ENCODE measurements at regions not wholly inside any gene's neighbourhood (a gene's known extent, or its start where the extent isn't known, plus 50 kb on each side); places are given as distances from the start of the nearest gene placed in this dataset.

DNA sequence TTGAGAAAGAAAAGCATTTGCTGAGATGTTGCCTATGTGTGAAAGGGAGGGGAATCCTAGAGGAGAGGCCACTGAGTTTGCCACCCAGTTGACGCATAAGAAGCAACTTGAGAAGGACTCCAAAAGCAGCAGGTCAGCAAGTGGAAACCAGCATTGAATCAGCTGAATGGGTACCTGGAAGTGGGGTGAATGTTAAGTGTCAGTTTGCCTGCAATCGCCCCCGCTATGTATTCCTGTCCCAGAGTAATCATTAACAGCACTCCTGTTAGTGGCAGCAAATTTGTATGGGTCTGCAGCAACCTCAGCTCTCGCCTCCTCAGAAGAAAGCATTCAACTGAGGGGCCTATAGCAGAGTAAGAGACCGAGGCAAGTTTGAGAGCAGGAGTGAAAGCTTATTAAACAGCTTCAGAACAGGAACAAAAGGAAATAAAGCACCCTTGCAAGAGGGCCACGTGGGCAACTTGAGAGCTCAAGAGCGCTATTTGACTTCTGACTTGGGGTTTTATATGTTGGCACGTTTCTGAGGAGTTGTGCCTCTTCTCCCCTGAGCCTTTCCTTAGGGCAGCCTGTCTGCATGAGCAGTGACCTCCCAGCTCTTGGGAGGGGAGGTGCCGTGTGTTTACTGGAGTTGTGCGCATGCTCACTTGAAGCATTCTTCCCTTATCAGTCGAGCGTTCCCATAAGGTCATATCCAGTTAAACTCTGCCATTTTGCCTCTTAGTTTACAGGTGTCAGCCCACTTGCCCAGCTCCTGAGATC is 122.6 kb upstream of the PHACTR1 start:
- H3K4me3 ChIP-seq (ENCODE audit: low read depth, low read length), result no peak overlapping the region
- DNase-seq (ENCODE audit: low read depth), result no peak

DNA sequence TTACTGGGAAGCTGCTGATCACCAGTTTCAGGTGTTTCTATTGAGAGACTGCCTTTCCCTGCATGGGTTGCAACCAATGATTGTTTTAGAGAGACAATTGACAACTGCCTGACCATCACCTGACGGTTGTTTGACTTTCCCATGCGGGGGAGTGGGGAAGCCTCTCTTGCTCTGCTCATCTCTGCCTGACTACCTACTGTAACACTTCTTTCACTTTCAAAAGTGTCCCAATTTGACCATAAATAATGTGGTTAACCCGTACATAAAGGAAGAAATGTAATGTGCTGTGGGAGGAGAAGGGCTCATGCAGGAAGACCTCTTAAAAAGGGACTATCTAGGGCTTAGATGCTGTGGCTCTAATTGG is 122.1 kb upstream of the PHACTR1 start:
- no peak overlapping the region for H3K4me3 ChIP-seq (ENCODE audit: low read depth, low read length)
- no peak for DNase-seq (ENCODE audit: low read depth)

DNA sequence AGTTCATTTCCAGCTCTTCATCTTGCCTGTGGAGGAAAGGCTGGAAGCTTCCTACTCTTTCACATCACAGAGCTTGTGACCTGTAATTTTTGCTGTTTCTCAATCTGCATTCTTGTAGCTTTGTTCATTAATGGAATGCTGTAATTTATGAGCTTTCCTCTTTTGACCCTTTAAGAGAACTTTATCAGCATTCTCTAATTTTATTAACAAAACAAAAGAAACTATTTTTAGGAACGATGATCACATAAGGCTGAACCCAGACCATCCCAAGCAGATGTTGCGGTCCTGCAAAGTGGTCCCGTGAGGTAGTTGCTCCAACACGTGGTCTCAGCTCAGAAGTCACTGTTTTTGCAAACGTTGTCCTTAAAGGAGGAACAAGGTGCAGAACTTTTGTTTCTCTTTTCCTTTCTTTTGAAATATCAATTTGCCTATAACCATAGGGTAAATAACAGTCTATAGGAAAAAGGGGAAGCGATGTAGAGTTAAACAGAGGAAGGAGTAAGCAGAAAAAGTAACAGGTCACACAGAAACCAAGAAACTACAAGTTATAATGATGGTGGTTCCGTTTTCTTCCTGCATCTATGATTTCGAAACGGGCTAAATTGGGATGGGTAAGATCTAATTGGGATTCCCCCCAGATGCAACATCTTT is 121.3 kb upstream of the PHACTR1 start:
- DNase-seq (ENCODE audit: low read depth), result no peak
- H3K4me3 ChIP-seq (ENCODE audit: low read depth, low read length), result no peak overlapping the region

DNA sequence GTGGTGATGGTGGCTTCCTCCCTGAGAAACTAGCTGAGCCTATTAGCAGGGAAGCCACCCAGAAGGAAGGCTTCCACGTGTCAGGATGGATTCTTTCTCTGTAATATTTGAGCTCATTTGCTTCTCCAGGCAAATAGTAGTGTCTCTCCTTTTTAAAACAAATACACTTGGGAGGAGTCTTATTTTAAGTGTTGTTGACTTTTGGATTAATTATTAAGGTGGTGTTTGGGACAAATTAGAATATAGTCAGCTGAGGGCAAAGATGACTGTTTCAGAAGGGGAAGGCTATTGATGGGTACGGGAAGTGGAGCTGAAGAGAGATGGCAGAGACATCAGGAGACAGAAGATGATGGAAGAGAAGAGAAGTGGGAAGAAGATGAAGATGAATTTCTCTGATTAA is 119.8 kb upstream of the PHACTR1 start:
- H3K4me3 ChIP-seq (ENCODE audit: low read depth, low read length), result no peak overlapping the region

DNA sequence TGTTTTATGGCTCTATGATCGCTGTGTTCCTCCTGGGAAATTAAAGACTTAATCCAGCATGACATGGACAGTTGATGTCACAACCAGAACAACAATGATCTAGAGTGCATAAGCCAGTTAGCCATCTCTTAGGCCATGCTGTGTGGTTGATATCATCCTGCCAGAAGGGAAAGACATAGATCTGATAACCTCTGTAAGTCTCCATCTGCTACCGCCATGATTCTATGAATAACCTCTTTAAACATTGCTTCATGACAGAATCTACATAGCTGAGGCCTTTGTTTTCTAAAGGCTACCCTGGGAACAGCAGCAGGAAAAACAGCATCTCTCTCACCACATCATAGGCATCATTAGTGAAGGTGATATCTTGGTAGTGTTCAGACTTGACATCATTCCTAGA is 117.6 kb upstream of the PHACTR1 start:
- DNase-seq (ENCODE audit: low read depth), result no peak
- H3K4me3 ChIP-seq (ENCODE audit: low read depth, low read length), result no peak overlapping the region

More for the DNA sequence above, 119.8 kb upstream of the PHACTR1 start:
- no peak for DNase-seq (ENCODE audit: low read depth)

DNA sequence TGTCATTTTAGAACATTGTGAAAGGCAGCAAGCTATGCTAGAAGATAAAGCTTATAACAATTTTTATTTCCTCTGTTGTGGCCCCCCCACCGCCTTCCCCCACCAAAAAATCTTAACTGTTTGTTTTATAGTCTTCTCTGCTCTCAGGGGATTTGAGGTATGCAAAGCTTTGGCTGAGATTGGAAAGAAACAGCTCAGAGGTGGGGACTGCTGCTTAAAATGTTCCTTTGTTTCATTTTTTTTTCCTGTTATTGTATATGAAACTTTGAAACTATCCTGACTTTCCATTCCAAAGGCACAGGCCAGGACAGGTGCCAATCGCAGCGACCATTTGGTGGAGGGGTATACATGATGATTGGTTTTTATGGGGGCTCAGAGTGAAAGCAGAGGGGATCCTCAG is 114.7 kb upstream of the PHACTR1 start:
- no peak overlapping the region for H3K4me3 ChIP-seq (ENCODE audit: low read depth, low read length)
- no peak for DNase-seq (ENCODE audit: low read depth)

DNA sequence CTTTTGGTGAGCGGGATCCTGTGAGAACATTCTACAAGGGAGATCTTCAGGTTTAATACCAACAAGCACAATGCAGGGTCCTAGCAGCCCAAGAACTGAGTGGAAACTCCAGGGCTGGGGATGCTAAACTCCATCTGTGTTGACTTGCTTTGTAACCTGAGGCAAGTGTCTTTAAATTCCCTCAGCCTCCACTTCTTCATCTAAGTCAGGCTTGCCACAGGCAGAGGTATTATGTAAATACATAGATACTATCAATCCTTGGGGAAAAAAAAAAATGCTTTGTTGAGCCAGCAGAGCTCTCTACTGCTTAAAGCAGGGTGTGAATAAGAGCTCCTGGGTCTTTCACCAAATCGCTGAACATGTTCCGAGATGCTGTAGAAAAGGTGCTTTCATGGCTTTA is 114.2 kb upstream of the PHACTR1 start:
- no peak overlapping the region for H3K4me3 ChIP-seq (ENCODE audit: low read depth, low read length)
- DNase-seq (ENCODE audit: low read depth), result no peak

DNA sequence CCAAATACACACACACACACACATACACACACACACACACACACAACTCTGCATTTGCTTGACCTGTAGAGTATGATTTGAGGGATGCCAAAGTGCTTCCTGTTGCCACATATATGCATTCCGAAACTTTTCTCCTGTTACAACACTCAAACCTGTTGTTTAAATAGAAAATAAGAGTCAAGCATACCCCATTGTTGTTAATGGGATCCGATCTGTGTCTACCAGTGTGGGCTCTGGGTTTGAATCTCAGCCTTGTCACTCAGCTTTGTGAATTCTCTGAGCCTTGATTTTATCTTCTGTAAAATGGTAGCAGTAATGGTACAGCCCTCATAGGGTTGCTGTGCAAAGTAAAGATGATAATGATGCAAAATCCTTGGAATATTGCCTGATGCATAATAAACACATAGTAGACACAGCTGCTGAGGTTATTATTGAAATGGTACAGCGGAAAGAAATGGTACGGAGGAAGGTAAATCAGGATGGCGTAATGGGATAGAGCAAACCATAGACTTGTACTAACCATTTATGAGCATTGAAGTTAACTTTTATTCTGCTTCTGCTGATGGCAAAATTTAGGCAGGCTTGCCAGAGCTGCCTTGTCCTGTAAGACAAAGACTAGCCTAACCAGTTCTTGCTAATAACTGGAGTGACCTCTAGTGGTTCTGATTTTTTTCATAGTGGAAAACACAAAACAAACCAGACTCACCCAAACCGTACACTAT is 113.5 kb upstream of the PHACTR1 start:
- DNase-seq (ENCODE audit: low read depth), result no peak
- no peak overlapping the region for H3K4me3 ChIP-seq (ENCODE audit: low read depth, low read length)

DNA sequence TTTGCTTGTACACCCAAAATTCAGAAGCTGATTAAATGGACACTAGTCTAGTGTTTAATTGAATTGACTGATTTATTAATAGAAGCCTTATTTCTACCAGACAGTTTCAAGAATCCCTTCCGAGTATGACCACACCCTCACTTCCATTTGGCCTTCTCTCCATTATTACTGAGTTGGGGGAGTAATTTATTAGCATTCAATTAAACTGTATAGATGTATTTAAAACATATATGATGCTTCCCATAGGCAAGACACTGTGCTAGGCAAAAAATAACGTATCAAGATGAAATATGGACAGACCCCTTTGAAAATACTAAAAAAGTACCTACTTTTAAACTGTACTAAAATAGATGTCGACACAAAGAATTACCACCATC is 112.9 kb upstream of the PHACTR1 start:
- no peak for DNase-seq (ENCODE audit: low read depth)

DNA sequence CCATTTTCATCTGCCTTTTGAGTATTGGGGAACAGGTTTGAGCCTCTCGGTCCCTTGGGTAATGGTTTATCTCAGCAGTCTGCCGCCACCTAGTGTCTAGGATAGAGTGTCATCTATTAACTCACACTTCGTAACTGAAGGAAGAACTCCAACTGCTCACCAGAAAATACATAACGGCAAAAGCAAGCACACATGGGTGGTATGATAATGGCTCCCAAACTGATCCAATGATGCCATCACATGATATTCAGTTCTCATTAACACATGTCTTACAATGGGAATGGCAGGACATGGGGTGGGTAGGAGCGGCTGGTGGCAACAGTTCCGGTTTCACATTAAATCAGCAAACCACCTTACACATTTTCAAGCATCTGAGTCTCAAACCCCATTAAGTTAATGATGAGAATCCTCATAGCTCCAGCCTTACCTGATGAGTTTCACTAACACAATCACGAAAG is 110.7 kb upstream of the PHACTR1 start:
- no peak for DNase-seq (ENCODE audit: low read depth)
- no peak overlapping the region for H3K4me3 ChIP-seq (ENCODE audit: low read depth, low read length)

More for the DNA sequence above, 112.9 kb upstream of the PHACTR1 start:
- H3K4me3 ChIP-seq (ENCODE audit: low read depth, low read length), result no peak overlapping the region

DNA sequence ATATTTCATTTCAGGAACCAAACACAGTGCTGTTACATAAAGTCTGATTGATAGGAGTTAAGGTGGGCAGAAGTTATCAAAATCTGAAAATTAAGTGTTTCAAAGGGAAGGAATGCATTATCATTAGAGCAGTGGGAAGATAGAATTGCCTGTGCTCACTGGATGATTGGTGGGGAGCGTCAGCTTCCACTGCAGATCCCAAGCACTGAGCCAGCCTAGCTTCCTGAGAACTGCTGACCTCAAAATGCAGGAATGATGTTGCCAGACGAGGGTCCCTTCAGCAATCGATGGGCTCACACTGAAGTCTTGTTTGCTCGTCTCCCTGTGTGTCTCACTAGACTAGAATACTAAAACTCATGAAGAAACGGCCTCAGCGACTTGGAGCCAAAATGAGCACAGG is 110.0 kb upstream of the PHACTR1 start:
- DNase-seq (ENCODE audit: low read depth), result no peak
- no peak overlapping the region for H3K4me3 ChIP-seq (ENCODE audit: low read depth, low read length)

DNA sequence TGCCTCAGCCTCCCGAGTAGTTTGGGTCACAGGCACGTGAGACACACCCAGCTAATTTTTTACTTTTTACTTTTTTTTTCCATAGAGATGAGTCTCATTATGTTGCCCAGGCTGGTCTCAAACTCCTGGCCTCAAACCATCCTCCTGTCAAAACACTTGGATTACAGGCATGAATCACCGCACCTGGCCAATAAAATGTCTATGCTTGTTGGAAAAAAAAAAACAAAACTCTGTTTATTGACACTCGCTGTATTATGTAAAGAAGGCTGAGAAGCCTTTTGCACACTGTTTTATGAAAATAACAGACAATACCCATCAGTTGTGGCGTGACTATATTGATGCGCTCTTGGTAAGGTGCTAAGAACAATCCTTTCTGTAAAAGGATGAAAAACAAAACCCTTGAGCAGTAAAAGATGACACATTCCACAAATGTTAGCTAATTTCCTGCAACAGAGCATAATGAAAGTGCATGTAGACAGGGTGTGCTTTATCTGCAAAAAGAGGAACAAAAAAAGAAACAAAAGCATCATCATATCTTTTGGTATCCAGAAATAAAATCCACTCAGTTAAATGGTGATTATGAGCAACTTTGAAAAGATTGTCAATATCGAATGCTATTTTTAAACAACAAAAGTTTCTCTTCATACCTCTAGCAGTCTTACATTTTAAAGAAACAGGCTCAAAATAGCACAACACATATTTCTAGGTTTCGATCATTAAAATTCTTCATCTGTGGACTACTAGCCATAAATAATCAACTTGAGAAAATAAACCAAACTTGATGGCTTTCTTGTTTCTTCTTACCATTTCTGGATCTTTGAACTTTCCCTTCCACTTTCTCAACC is 108.3 kb upstream of the PHACTR1 start:
- H3K4me3 ChIP-seq (ENCODE audit: low read depth, low read length), result no peak overlapping the region
- DNase-seq (ENCODE audit: low read depth), result no peak

DNA sequence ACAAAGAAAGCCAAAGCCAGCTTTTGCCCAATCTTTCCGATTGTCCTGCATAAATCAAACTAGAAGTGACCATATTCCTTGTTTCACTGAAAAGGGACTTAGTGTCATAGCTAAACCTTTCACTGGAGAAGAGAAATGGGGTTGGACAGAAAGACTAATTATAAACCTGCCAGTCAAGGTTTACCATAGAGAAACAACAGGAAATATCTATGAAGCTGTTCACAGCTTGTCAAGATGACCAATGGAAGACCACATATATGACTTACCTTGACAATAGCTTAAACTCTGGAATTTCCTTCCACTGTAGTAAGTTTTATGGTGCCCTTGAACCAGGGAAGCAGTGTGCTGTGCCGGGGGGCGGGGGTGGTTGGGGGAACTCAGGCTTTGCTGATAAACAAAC is 107.7 kb upstream of the PHACTR1 start:
- H3K4me3 ChIP-seq (ENCODE audit: low read depth, low read length), result no peak overlapping the region
- DNase-seq (ENCODE audit: low read depth), result no peak

DNA sequence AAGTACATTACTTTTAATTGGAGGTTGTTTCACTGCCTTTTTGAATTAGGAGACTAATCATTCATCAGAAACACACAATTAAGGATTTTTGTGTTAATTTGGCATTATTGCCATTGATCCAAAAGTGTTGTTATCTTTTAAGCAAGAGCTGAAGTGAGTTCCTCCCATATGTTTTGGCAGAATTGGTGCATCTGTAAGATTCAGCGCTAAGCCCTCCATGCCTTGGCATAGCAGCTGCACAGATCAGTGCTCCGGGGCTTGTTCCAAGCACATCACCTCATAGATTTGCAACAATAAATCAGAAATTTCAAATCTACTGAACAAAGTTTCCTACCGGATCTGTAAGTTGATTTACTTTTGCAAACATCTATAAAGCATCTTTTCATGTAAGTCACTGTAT is 106.8 kb upstream of the PHACTR1 start:
- H3K4me3 ChIP-seq (ENCODE audit: low read depth, low read length), result no peak overlapping the region

DNA sequence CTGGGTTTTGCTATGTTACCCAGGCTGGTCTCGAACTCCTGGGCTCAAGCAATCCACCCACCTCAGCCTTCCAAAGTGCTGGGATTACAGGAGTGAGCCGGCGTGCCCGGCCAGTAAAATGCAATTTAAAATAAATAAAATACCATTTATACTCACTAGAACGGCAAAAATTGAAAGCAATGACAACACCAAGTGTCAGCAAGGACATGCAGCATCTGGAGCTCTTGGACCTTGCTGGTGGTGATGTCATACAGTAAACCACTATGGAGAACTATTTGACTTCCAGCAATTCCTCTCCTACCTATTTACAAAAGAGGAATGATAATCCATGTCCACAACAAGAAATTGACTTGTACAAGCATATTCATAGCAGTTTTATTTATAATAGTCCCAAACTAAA is 105.7 kb upstream of the PHACTR1 start:
- no peak for DNase-seq (ENCODE audit: low read depth)
- no peak overlapping the region for H3K4me3 ChIP-seq (ENCODE audit: low read depth, low read length)

More for the DNA sequence above, 106.8 kb upstream of the PHACTR1 start:
- no peak for DNase-seq (ENCODE audit: low read depth)

DNA sequence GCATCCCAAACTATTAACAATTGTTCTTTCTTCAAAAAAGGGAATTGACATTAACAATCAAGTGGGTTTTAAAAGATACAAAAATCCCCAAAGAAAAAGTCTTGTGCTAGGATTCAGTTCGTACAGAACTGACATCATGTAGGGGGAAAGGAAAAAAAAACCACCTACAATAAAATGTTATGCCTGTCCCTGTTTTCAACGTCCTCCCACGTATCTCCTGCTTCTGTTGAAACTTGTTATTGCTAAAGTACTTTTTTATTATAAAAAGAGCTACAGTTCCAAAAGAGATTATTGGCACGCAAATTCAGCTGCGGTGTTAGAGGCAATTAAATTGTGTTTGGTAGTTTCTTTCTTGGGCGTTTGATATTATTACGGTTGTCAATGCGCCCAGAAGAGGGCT is 102.8 kb upstream of the PHACTR1 start:
- H3K4me3 ChIP-seq (ENCODE audit: low read depth, low read length), result no peak overlapping the region
- no peak for DNase-seq (ENCODE audit: low read depth)

DNA sequence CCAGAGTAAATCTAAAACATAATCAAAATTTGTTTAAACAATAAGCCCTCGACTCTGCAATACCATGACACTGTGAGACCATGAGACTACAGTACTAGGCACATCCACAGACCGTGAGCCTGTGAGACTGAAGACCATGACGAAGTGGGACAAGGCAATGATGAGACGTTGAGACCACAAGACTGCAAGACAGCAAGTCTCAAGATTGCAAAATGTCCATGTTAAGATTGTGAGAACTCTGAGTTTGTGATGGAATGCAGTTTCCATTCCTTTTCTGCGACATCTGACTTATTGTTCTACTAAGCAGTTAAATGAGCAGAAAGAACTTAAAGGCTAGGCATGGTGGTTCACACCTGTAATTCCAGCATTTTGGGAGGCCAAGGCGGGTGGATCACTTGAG is 102.1 kb upstream of the PHACTR1 start:
- no peak for DNase-seq (ENCODE audit: low read depth)

DNA sequence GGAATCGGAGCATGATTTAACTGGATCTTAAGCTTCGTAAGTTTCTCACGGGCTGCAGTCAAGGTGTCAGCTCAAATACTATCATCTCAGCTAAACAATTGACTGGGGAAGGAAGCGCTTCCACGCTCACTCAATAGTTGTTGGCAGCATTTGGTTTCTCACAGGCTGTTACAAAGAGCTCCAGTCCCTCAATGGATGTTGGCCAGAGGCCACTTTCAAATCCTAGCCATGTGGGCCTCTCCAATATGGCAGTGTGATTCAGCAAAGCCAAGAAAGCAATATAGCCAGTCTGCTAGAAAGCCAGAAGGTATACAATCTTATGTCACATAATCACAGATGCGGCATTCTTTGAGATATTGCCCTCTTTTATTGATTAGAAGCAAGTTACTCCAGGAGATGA is 98.3 kb upstream of the PHACTR1 start:
- H3K4me3 ChIP-seq (ENCODE audit: low read depth, low read length), result no peak overlapping the region
- DNase-seq (ENCODE audit: low read depth), result no peak

More for the DNA sequence above, 102.1 kb upstream of the PHACTR1 start:
- H3K4me3 ChIP-seq (ENCODE audit: low read depth, low read length), result no peak overlapping the region

DNA sequence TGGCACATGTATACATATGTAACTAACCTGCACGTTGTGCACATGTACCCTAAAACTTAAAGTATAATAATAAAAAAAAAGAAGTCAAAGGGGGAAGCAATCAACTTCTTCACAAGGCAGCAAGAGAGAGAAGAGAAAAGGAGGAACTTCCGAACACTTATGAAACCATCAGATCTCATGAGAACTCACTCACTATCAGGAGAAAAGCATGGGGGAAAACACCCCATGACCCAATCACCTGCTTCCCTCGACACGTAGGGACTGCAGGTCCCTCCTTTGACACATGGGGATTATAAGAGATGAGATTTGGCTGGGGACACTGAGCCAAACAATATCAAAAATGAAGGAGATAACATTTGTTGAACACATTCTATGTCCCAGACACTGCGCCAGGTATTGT is 94.8 kb upstream of the PHACTR1 start:
- DNase-seq (ENCODE audit: low read depth), result no peak
- H3K4me3 ChIP-seq (ENCODE audit: low read depth, low read length), result no peak overlapping the region

DNA sequence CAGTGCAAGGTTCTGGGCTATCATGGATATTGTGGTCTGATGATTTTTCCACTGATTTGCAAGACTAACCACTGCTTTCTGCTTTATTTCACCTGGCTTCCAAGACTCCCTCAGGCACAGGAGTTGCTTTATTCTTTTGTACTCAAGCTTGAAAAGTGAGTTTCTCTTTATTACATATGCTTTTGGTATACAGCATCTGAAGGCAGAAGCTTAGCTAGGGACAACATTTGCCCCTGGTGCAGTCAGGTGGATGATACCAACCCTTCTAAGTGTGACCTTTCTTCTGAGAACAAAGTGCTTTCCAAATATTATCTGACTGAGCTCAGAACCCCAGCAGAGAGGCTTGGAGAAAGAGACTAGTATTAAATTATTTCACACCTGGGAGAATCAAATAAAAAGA is 94.0 kb upstream of the PHACTR1 start:
- no peak overlapping the region for H3K4me3 ChIP-seq (ENCODE audit: low read depth, low read length)
- DNase-seq (ENCODE audit: low read depth), result no peak
